ENCODE measurements at regions not wholly inside any gene's neighbourhood (a gene's known extent, or its start where the extent isn't known, plus 50 kb on each side); places are given as distances from the start of the nearest gene placed in this dataset.

DNA sequence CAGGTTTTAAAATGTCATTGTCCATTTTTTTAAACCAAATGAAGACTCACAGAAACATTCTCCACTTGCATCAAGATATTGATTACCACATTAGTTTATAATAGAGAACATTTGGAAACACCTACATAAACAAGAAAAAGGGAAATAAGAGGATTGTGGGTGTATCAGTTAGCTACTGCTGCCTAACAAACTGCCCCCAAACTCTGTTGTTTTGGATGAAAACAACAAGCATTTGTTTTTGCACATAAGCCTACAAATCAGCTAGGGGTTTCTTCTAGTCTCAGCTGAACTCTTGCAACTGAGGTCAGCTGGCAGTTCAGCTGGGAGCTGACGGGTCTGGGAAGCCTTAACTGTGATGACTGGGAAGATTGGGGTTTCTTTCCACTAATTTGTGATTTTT, 464.4 kb downstream of the COG6 start:
- peaks cover 16% of the 10 kb centered on the region for H3K4me1 Mint-ChIP-seq (ENCODE audit: low read depth)
- no peak for DNase-seq
- CTCF ChIA-PET, result interaction anchor here (1.6 to 2.1 kb wide), 2 partner anchors 9 to 68 kb away, joined by 4 to 5 read pairs; no protein-coding TSS in a partner anchor
- H3K27me3 Mint-ChIP-seq (ENCODE audit: low read depth), result no peaks in the 10 kb centered on the region
- H3K27ac Mint-ChIP-seq, result no peak overlapping the region
- no peak overlapping the region for H3K4me3 Mint-ChIP-seq
- H3K9me3 Mint-ChIP-seq (ENCODE audit: insufficient read depth), result peaks cover 10% of the 10 kb centered on the region
- H3K36me3 Mint-ChIP-seq (ENCODE audit: low read depth), result peaks cover 7% of the 10 kb centered on the region
- POLR2A ChIA-PET, result no interaction called here
- no peak for ATAC-seq

GRCh38 chr13:40120288-40120687, 464.8 kb downstream of the COG6 start:
- ATAC-seq, result no peak
- H3K27me3 Mint-ChIP-seq (ENCODE audit: low read depth), result no peaks in the 10 kb centered on the region
- CTCF ChIA-PET, result interaction anchor here (1.6 to 2.1 kb wide), 2 partner anchors 9 to 67 kb away, joined by 4 to 5 read pairs; no protein-coding TSS in a partner anchor
- POLR2A ChIA-PET, result no interaction called here
- H3K9me3 Mint-ChIP-seq (ENCODE audit: insufficient read depth), result peaks cover 10% of the 10 kb centered on the region
- DNase-seq, result no peak
- peaks cover 15% of the 10 kb centered on the region for H3K4me1 Mint-ChIP-seq (ENCODE audit: low read depth)
- no peak overlapping the region for H3K4me3 Mint-ChIP-seq
- H3K27ac Mint-ChIP-seq, result no peak overlapping the region
- H3K36me3 Mint-ChIP-seq (ENCODE audit: low read depth), result peaks cover 7% of the 10 kb centered on the region

GRCh38 chr13:40120781-40121180, 465.3 kb downstream of the COG6 start:
- DNase-seq (no peak), ATAC-seq (no peak)
- H3K27ac Mint-ChIP-seq, result no peak overlapping the region
- peaks cover 10% of the 10 kb centered on the region for H3K9me3 Mint-ChIP-seq (ENCODE audit: insufficient read depth)
- peaks cover 7% of the 10 kb centered on the region for H3K36me3 Mint-ChIP-seq (ENCODE audit: low read depth)
- H3K4me1 Mint-ChIP-seq (ENCODE audit: low read depth), result peaks cover 13% of the 10 kb centered on the region
- no peak overlapping the region for H3K4me3 Mint-ChIP-seq
- CTCF ChIA-PET, result interaction anchor here (2.1 kb wide), 1 partner anchor 8 kb away, joined by 4 read pairs; no protein-coding TSS in a partner anchor
- POLR2A ChIA-PET, result no interaction called here
- no peaks in the 10 kb centered on the region for H3K27me3 Mint-ChIP-seq (ENCODE audit: low read depth)

- DNase-seq, result no peak
- Mint-ChIP-seq H3K4me1 (ENCODE audit: low read depth) (peaks cover 13% of the 10 kb centered on the region), H3K9me3 (ENCODE audit: insufficient read depth) (peaks cover 10% of the 10 kb centered on the region), H3K27me3 (ENCODE audit: low read depth) (no peaks in the 10 kb centered on the region), H3K27ac (no peak overlapping the region), H3K4me3 (no peak overlapping the region), H3K36me3 (ENCODE audit: low read depth) (peaks cover 7% of the 10 kb centered on the region)
- ChIA-PET CTCF (no interaction called here), POLR2A (no interaction called here)
- no peak for ATAC-seq
Observed at GRCh38 chr13:40121722-40122121, 466.3 kb downstream of the COG6 start.

- Mint-ChIP-seq H3K27ac (no peak overlapping the region), H3K27me3 (ENCODE audit: low read depth) (no peaks in the 10 kb centered on the region), H3K4me1 (ENCODE audit: low read depth) (peaks cover 33% of the 10 kb centered on the region), H3K4me3 (no peak overlapping the region), H3K9me3 (ENCODE audit: insufficient read depth) (peaks cover 11% of the 10 kb centered on the region), H3K36me3 (ENCODE audit: low read depth) (peaks cover 7% of the 10 kb centered on the region)
- ATAC-seq (no peak), DNase-seq (no peak)
- ChIA-PET CTCF (interaction anchor here (0.5 to 1.2 kb wide), 2 partner anchors 63 to 402 kb away, joined by 3 read pairs; no protein-coding TSS in a partner anchor), POLR2A (no interaction called here)
Observed at GRCh38 chr13:40123962-40124632, 468.6 kb downstream of the COG6 start.

GRCh38 chr13:40124633-40125015, 469.2 kb downstream of the COG6 start:
- no peak overlapping the region for H3K27ac Mint-ChIP-seq
- DNase-seq, result no peak
- ATAC-seq, result no peak
- H3K4me1 Mint-ChIP-seq (ENCODE audit: low read depth), result peaks cover 38% of the 10 kb centered on the region
- no peaks in the 10 kb centered on the region for H3K27me3 Mint-ChIP-seq (ENCODE audit: low read depth)
- peaks cover 8% of the 10 kb centered on the region for H3K36me3 Mint-ChIP-seq (ENCODE audit: low read depth)
- H3K4me3 Mint-ChIP-seq, result no peak overlapping the region
- ChIA-PET POLR2A (no interaction called here), CTCF (interaction anchor here (0.5 to 1.2 kb wide), 3 partner anchors 10 to 401 kb away, joined by 3 to 4 read pairs (median 3); no protein-coding TSS in a partner anchor)
- peaks cover 9% of the 10 kb centered on the region for H3K9me3 Mint-ChIP-seq (ENCODE audit: insufficient read depth)

GRCh38 chr13:40125336-40125735, 469.9 kb downstream of the COG6 start:
- H3K4me1 Mint-ChIP-seq (ENCODE audit: low read depth), result peaks cover 43% of the 10 kb centered on the region
- POLR2A ChIA-PET, result no interaction called here
- CTCF ChIA-PET, result interaction anchor here (1.0 to 1.2 kb wide), 2 partner anchors 10 to 62 kb away, joined by 3 to 4 read pairs; no protein-coding TSS in a partner anchor

GRCh38 chr13:40126306-40127085, 471.0 kb downstream of the COG6 start:
- CTCF ChIA-PET, result no interaction called here
- Mint-ChIP-seq H3K27ac (no peak overlapping the region), H3K9me3 (ENCODE audit: insufficient read depth) (peaks cover 10% of the 10 kb centered on the region), H3K4me1 (ENCODE audit: low read depth) (peaks cover 46% of the 10 kb centered on the region), H3K4me3 (no peak overlapping the region), H3K27me3 (ENCODE audit: low read depth) (no peaks in the 10 kb centered on the region), H3K36me3 (ENCODE audit: low read depth) (peaks cover 14% of the 10 kb centered on the region)
- no peak for DNase-seq
- ATAC-seq, result no peak
- POLR2A ChIA-PET, result no interaction called here

More at GRCh38 chr13:40125336-40125735, 469.9 kb downstream of the COG6 start:
- no peak overlapping the region for H3K4me3 Mint-ChIP-seq
- ATAC-seq, result no peak
- no peaks in the 10 kb centered on the region for H3K27me3 Mint-ChIP-seq (ENCODE audit: low read depth)
- H3K27ac Mint-ChIP-seq, result no peak overlapping the region
- DNase-seq, result no peak
- peaks cover 10% of the 10 kb centered on the region for H3K9me3 Mint-ChIP-seq (ENCODE audit: insufficient read depth)
- H3K36me3 Mint-ChIP-seq (ENCODE audit: low read depth), result peaks cover 11% of the 10 kb centered on the region

GRCh38 chr13:40127476-40127875, 472.0 kb downstream of the COG6 start:
- POLR2A ChIA-PET, result interaction anchor here (0.7 kb wide), 1 partner anchor 44 kb away, joined by 3 read pairs; no protein-coding TSS in a partner anchor

GRCh38 chr13:40127925-40128324, 472.5 kb downstream of the COG6 start:
- H3K36me3 Mint-ChIP-seq (ENCODE audit: low read depth), result peaks cover 19% of the 10 kb centered on the region
- CTCF ChIA-PET, result interaction anchor here (1.1 kb wide), 1 partner anchor 32 kb away, joined by 3 read pairs; no protein-coding TSS in a partner anchor
- H3K4me1 Mint-ChIP-seq (ENCODE audit: low read depth), result peaks cover 57% of the 10 kb centered on the region
- ATAC-seq (no peak), DNase-seq (no peak)
- peak overlapping the region; percentile 3 for H3K27ac Mint-ChIP-seq
- no peak overlapping the region for H3K4me3 Mint-ChIP-seq
- H3K27me3 Mint-ChIP-seq (ENCODE audit: low read depth), result no peaks in the 10 kb centered on the region
- POLR2A ChIA-PET, result no interaction called here
- peaks cover 16% of the 10 kb centered on the region for H3K9me3 Mint-ChIP-seq (ENCODE audit: insufficient read depth)

More at GRCh38 chr13:40127476-40127875, 472.0 kb downstream of the COG6 start:
- CTCF ChIA-PET, result interaction anchor here (1.1 kb wide), 1 partner anchor 31 kb away, joined by 3 read pairs; no protein-coding TSS in a partner anchor
- Mint-ChIP-seq H3K9me3 (ENCODE audit: insufficient read depth) (peaks cover 16% of the 10 kb centered on the region), H3K27ac (peak overlapping the region; percentile 3), H3K36me3 (ENCODE audit: low read depth) (peaks cover 19% of the 10 kb centered on the region), H3K27me3 (ENCODE audit: low read depth) (no peaks in the 10 kb centered on the region), H3K4me1 (ENCODE audit: low read depth) (peaks cover 53% of the 10 kb centered on the region), H3K4me3 (no peak overlapping the region)
- ATAC-seq, result no peak
- DNase-seq, result no peak

- ATAC-seq (no peak), DNase-seq (no peak)
- Mint-ChIP-seq H3K4me3 (no peak overlapping the region), H3K36me3 (ENCODE audit: low read depth) (peaks cover 19% of the 10 kb centered on the region), H3K27ac (peak overlapping the region; percentile 29), H3K4me1 (ENCODE audit: low read depth) (peaks cover 57% of the 10 kb centered on the region), H3K27me3 (ENCODE audit: low read depth) (no peaks in the 10 kb centered on the region), H3K9me3 (ENCODE audit: insufficient read depth) (peaks cover 16% of the 10 kb centered on the region)
- ChIA-PET CTCF (interaction anchor here (1.5 kb wide), 1 partner anchor 9 kb away, joined by 4 read pairs; no protein-coding TSS in a partner anchor), POLR2A (interaction anchor here (0.5 to 0.9 kb wide), 2 partner anchors 191 to 273 kb away, joined by 3 read pairs; no protein-coding TSS in a partner anchor)
Observed at GRCh38 chr13:40129467-40129866, 474.0 kb downstream of the COG6 start.
